Ovary (tissue), 3 donors: ENCODE measurements at regions not wholly inside any gene's neighbourhood (a gene's known extent, or its start where the extent isn't known, plus 50 kb on each side); places are given as distances from the start of the nearest gene placed in this dataset.

ENCODE experiments used
- CTCF ChIP-seq, 3 donors: fragments of 450-650 bp in 2 of 3; fragments of 200-600 bp in 1 of 3; IDR thresholded peaks; one replicate each; pipeline versions ENCODE4 v1.5.1 to v1.8.0; 2016 to 2022; ENCODE audit warnings: antibody characterized with exemption in 3 of 3, mild to moderate bottlenecking in 1 of 3
- POLR2A ChIP-seq: fragments of 450-650 bp; IDR thresholded peaks from one replicate; pipeline ENCODE4 v1.6.1; 2017; ENCODE audit warnings: antibody characterized with exemption, mild to moderate bottlenecking, moderate library complexity
- donor health status: DM: no; HTN: no; CAD: no.

GRCh38 chr11:15885854-15886253 is 470.5 kb downstream of the SOX6 start:
- TF ChIP-seq POLR2A (no peak), CTCF (IDR thresholded peaks at IDR 0.05) (no peak)
